ENCODE measurements at regions not wholly inside any gene's neighbourhood (a gene's known extent, or its start where the extent isn't known, plus 50 kb on each side); places are given as distances from the start of the nearest gene placed in this dataset.

DNA sequence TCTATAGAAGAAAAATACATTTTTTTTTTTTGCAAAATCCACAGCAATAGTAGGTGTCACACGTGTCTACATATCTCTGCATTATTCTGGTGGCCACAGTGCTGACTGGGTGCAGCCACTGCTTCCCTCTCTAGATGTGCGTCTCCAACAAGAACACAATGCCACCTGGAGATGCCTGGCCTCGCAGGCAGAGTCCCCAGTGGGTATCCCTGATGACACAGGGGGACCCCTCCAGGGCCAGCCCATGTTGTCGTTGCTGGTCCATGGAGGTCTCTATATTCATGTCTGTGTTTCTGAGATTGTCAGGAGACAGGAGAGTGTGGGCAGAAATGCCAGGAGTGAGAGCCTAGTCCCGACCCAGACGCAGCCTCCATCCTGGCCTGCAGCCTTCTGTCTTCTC, 345.9 kb upstream of the SHH start:
- TF ChIP-seq POLR2A (IDR thresholded peaks at IDR 0.05; ENCODE audit: low read depth, low read length) (no peak), POLR2AphosphoS5 (IDR thresholded peaks at IDR 0.05; ENCODE audit: low read depth, low read length) (no peak), TAF1 (IDR thresholded peaks at IDR 0.05; ENCODE audit: low read depth, low read length) (no peak), SPI1 (IDR thresholded peaks at IDR 0.05; ENCODE audit: low read depth, low read length) (no peak)
